Kidney epithelial cell (primary cell): ENCODE measurements at regions not wholly inside any gene's neighbourhood (a gene's known extent, or its start where the extent isn't known, plus 50 kb on each side); places are given as distances from the start of the nearest gene placed in this dataset.

Experiments used
- DNase-seq: peaks from one replicate; pipeline ENCODE4 v3.0.0-alpha.2; 2010; ENCODE audit warnings: low read depth
- H3K27me3 ChIP-seq: 2 replicates; pipeline ENCODE4 v1.6.0; 2011; ENCODE audit warnings: low read length; ENCODE audit not compliant: control insufficient read depth, insufficient read depth
- H3K36me3 ChIP-seq: 2 replicates; pipeline ENCODE4 v1.5.1; 2011; ENCODE audit warnings: low read length; ENCODE audit not compliant: control insufficient read depth, insufficient read depth
- H3K4me3 ChIP-seq: 2 replicates; pipeline ENCODE4 v1.5.1; 2011; ENCODE audit warnings: low read depth, mild to moderate bottlenecking, control low read depth, low read length
- CTCF ChIP-seq: IDR thresholded peaks from 2 replicates; pipeline ENCODE4 v1.5.1; 2011; ENCODE audit warnings: mild to moderate bottlenecking, moderate library complexity, low read length, control low read depth, inconsistent platforms; ENCODE audit not compliant: insufficient read depth, poor library complexity, severe bottlenecking

- H3K36me3 ChIP-seq: no peaks in the 10 kb centered on the region
- no peak overlapping the region for H3K4me3 ChIP-seq
- H3K27me3 ChIP-seq: no peaks in the 10 kb centered on the region
- DNase-seq: no peak
- no peak for TF ChIP-seq CTCF
These were observed 218.5 kb downstream of the SLC6A15 start for GRCh38 chr12:84694116-84694515.

GRCh38 chr12:84692071-84692470, 220.5 kb downstream of the SLC6A15 start:
- no peak for TF ChIP-seq CTCF
- H3K4me3 ChIP-seq: no peak overlapping the region
- no peak for DNase-seq
- H3K27me3 ChIP-seq: no peaks in the 10 kb centered on the region
- no peaks in the 10 kb centered on the region for H3K36me3 ChIP-seq

- no peak for TF ChIP-seq CTCF
- DNase-seq: no peak
- Histone ChIP-seq H3K4me3 (no peak overlapping the region), H3K36me3 (no peaks in the 10 kb centered on the region), H3K27me3 (no peaks in the 10 kb centered on the region)
These were observed 221.3 kb downstream of the SLC6A15 start for GRCh38 chr12:84691266-84691665.

GRCh38 chr12:84689638-84690037, 223.0 kb downstream of the SLC6A15 start:
- Histone ChIP-seq H3K27me3 (no peaks in the 10 kb centered on the region), H3K4me3 (no peak overlapping the region), H3K36me3 (no peaks in the 10 kb centered on the region)
- DNase-seq: no peak
- no peak for TF ChIP-seq CTCF

- Histone ChIP-seq H3K27me3 (no peaks in the 10 kb centered on the region), H3K4me3 (no peak overlapping the region), H3K36me3 (no peaks in the 10 kb centered on the region)
- DNase-seq: no peak
- no peak for TF ChIP-seq CTCF
These were observed 227.2 kb downstream of the SLC6A15 start for GRCh38 chr12:84685379-84685778.

GRCh38 chr12:84676787-84677186, 235.8 kb downstream of the SLC6A15 start:
- H3K4me3 ChIP-seq: no peak overlapping the region
- no peak for TF ChIP-seq CTCF
- no peaks in the 10 kb centered on the region for H3K27me3 ChIP-seq
- no peaks in the 10 kb centered on the region for H3K36me3 ChIP-seq
- DNase-seq: no peak
